Fibroblast of peridontal ligament (primary cell): ENCODE measurements at regions not wholly inside any gene's neighbourhood (a gene's known extent, or its start where the extent isn't known, plus 50 kb on each side); places are given as distances from the start of the nearest gene placed in this dataset.
"Not testable (repeated sequence)": the region's sequence is repeated elsewhere in the genome, so short reads cannot be mapped to it uniquely, and the experiment has no call there.

ENCODE experiments used
- DNase-seq: peaks from one replicate; pipeline ENCODE4 v3.0.0-alpha.2; 2010; ENCODE audit errors: extremely low read depth

DNA sequence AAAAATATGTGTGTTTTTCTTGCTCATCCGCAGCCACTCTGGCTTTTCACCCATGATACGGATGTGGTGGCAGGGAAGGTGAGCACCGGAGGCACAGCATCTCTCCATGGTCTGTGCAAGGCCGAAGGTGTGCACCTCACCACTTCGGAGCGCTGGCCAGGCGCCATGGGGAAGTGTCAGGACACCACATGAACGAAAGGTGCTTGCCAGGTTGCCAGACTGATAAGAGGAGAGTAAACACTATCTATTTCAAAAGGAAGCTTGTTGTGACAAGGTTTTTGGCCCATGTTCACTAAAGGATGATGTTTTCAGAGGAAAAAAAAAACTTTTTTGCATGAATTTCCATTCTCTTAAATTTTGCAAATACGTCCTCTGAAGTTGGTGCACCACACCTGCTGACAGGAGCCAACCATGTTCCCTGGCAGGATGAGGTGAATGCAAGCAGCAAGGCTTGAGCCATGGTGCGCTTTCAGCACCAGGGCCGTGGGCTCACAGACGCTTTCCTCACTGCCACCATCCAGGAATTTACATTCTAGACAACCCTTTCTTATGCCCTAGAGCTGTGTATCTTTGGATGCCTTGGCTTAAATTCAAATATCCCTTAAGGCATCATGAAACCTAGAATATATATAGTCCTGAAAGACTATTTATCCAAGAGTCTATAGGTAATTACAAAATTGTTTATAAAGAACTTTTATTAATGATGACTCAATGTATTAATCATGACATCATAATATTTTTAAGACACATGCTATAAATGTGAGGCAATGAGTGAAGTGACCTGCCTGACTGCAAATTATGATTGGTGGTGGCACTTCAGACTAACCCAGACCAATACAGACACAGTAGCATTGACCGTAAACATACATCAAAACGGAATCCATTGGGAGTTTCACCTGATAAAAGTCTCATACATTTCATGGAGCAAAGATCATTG lies 234.5 kb downstream of the TFAP2A start:
- no peak for DNase-seq

- DNase-seq, result no peak
Observed at GRCh38 chr6:10177704-10178103, 237.2 kb downstream of the TFAP2A start.

DNA sequence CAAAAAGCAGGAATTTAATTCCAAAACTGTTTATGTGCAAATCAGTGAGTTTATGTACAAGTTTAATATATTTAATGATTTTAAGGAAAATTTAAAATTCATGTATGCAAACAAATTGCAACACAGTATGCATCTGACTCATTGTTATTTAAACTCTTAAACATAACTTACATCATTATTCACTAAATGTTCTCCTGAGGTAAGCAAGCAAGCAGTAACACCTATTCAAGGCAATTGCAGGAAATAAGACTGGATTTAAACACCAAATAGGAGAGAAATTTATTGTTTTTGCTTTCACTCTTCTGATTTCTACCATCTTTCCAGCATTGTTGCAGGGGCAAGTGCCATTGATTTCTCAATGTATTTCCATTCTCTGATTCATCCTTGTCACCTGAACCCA lies 239.5 kb downstream of the TFAP2A start:
- DNase-seq, result no peak

DNA sequence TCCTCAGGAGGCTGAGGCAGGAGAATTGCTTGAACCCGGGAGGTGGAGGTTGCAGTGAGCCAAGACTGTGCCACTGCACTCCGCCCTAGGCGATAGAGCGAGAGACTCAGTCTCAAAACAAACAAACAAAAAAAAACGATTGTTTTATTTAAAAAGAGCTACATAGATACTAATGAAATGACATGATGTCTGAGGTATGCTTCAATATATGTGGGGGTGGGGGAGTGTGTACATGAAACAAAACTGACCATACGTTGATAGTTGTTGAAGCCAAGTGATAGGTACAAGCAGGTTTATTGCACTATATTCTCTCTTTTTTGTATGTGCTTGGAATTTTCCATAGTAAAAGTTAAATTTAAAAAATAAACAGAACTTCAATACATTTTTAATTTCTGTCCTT lies 240.1 kb downstream of the TFAP2A start:
- DNase-seq, result no peak

DNA sequence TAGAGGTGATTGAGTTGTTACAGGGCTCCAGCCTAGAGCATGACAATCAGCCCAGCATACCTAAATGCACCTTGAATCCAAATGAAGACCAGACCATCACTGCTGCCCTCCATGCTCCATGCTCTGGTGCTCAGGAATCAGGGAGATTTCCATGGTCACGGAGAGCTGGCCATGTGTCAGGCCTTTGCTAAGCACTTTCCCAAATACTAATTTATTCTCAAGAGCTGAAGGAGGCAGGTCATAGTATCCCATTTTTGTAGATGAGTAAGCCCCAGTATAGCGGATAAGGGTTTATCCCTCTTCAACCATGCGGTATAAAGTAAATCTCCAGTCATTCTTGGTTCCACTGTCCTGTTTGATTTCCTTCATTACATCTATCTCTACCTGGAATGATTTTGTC lies 240.8 kb downstream of the TFAP2A start:
- no peak for DNase-seq

DNA sequence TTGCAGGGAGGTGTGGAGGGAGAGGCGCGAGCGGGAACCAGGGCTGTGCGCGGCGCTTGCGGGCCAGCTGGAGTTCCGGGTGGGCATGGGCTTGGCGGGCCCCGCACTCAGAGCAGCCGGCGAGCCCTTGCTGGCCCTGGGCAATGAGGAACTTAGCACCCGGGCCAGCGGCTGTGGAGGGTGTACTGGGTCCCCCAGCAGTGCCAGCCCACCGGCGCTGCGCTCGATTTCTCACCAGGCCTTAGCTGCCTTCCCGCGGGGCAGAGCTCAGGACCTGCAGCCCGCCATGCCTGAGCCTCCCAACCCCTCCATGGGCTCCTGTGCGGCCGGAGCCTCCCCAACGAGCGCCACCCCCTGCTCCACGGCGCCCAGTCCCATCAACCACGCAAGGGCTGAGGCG lies 243.2 kb downstream of the TFAP2A start:
- DNase-seq, result not testable (repeated sequence)

- no peak for DNase-seq
Observed at GRCh38 chr6:10170816-10171215, 244.1 kb downstream of the TFAP2A start.

GRCh38 chr6:10166031-10166430 lies 248.8 kb downstream of the TFAP2A start:
- no peak for DNase-seq

DNA sequence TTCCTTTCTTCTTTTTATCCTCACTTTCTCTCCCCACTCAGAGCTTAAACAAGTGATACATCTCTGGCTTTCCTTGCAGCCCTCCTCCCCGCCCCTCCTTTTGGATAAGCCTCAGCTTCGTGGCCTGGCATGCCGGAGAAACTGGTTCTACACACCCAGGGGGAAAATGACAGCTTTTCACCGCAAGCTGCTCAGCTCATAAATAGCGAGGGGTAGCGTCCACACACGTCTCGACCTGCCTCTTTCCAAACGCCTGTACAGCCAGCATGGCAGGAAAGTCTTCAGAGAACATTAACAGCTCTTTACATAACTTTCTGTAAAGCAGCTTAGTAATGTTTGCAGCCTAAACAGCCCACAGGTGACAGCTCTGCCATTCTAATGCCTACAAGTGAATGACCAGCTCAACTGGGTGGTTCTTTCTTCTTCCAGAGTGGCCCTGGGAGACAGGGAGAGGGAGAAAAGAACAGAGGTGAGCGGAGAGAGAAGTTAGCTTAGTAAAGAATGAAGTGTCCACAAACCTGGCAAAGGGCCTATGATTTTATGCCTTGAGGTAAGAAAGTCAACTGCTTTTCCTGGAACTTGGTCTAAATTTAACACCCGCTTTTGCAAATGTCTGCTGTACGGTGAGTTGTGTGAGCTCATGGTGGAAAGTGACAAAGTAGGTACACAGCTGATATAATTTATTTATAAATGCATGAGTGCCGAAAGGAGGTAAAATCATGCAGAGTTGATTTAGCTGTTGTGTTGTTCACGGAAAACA lies 251.5 kb downstream of the TFAP2A start:
- no peak for DNase-seq

DNA sequence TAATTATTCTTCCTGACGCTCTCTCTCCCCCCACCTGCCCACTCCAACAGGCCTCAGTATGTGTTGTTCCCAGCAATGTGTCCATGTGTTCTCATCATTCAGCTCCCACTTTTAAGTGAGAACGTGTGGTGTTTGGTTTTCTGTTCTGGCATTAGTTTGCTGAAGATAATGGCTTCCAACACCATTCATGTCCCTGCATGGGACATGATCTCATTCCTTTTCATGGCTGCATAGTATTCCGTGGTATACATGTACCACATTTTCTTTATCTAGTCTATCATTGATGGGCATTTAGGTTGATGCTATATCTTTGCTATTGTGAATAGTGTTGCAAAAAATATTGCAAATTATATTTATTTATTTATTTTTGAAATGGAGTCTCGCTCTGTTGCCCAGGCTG lies 258.0 kb downstream of the TFAP2A start:
- no peak for DNase-seq

GRCh38 chr6:10154251-10154650 lies 260.6 kb downstream of the TFAP2A start:
- DNase-seq, result no peak

DNA sequence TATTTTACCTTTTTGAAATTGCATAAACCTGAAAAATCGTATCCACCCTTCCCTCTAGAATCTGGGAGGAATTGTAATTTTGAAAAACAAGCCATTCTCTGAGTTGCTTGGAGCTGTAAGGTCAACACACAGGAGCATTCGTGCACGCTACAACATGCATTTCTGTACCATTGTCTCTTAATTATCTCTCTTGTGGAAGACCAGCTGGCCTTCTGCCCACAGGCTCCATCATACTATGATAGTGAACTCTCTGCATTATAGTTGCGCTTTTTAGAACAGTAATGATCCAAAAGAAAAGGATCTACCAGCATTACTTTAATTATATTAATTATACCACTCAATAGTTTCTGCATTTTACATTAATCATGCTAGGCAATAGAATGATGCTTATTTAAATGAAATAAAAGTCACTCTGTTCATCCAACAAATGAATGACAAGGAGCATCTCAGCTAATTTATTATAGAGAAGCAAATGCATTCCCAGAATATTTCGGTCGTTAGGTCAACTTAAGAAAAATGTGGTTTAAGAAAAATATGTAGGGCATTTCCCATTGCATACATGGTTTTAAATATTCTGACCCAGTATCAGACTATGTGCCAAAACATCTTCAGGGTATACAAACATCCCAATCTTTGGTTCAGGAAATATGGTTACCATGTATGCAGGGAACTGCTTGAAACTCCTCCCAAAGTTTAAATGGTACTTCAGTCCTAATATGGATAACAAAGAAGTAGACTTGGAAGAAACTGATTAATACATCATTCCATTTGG lies 263.5 kb downstream of the TFAP2A start:
- DNase-seq, result no peak

DNA sequence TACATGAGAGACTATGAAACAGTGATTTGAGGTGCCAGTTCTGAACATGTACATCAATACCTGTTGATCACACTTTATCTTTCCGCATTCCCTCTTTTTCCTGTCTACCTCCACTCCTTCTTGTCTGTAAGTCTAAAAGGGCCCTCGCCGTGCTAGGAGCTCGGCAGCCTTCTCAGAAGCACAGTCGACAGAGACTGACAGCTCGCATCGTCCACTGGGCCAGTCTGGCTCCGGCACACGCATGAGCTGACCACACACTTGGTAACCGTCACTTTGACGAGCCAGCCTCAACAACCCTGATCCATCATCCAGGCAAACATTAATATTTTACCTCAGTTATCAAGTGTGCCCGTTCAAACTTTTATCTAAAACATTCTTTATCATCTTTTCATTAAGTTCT lies 265.3 kb downstream of the TFAP2A start:
- DNase-seq, result no peak

GRCh38 chr6:10146715-10147451 lies 268.0 kb downstream of the TFAP2A start:
- DNase-seq, result no peak

DNA sequence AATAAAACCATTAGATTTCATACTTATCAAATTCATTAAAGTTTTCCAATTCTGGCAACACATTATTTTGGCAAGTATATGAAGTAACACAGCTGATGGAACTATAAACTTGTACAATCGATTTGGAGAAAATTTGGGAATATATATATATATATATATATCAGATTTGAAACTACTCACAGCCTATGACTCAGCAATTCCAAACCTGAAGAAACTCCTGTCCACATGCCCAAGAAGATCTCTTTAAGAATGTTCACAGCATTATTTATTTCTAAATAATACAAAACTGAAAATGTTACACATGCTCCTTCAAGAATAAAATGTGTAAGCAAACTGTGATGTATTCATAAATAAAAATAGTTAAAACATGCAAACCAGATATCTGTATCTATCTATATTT lies 270.1 kb downstream of the TFAP2A start:
- DNase-seq, result no peak

DNA sequence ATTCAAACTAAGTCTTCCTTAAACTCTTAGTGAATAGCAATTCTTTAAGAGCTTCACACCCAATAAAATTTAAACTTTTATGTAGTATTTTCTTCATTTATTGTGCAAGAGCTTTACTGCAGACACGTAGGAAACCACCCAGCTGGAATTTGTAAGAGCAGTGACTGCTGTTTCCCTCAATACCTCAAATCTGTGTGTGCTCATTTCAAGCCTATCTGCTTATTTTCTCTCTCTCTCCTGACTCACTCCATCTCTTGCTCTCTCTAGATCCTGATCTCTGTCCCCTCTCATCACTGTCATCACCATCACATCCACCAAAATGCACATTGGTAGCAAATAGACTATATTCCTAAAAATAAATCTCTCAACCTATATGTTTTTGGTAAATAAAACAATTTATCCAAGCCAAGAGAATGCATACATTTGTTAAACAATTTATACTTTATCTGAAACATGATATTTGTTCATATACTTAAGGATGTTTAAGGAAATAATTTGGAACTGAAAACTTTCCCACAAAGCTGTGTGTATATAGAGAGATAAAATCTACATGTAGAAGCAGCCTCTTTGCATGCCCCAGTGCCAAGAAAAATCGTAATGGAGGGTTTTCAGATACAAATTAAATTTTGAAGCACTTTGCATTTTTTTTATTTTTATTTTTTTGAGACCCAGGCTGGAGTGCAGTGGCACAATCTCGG lies 273.0 kb downstream of the TFAP2A start:
- DNase-seq, result no peak

GRCh38 chr6:10140824-10141223 lies 274.1 kb downstream of the TFAP2A start:
- DNase-seq, result no peak

GRCh38 chr6:10140136-10140535 lies 274.7 kb downstream of the TFAP2A start:
- DNase-seq, result no peak

DNA sequence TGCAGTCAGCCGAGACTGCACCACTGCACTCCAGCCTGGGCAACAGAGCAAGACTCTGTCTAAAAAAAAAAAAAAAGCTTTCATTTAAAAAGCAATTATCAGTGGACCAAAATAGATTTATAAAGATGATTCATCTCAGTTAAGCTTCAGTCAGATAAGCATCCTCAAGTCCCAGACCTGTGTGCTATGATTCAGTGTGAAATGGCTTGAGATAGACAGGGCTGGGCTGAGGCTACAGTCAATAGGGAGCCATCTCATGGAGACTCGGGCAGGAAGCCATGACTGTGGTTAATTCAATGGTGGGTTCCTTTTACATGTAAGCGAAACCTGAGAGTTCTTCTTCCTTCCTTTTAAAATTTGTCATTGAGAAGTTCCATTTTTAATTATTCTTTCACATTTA lies 276.0 kb downstream of the TFAP2A start:
- DNase-seq, result no peak

GRCh38 chr6:10136636-10137035 lies 278.2 kb downstream of the TFAP2A start:
- no peak for DNase-seq

DNA sequence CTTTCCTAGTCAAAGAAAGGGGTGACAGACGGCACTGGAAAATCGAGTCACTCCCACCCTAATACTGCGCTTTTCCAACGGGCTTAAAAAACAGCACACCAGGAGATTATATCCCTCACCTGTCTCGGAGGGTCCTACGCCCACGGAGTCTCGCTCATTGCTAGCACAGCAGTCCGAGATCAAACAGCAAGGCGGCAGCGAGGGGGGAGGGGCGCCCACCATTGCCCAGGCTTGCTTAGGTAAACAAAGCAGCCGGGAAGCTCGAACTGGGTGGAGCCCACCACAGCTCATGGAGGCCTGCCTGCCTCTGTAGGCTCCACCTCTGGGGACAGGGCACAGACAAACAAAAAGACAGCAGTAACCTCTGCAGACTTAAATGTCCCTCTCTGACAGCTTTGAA lies 280.7 kb downstream of the TFAP2A start:
- DNase-seq, result not testable (repeated sequence)
